ENCODE measurements at regions not wholly inside any gene's neighbourhood (a gene's known extent, or its start where the extent isn't known, plus 50 kb on each side); places are given as distances from the start of the nearest gene placed in this dataset.

- no peak overlapping the region for H3K4me3 ChIP-seq (ENCODE audit: low read depth, low read length)
- no peak for DNase-seq (ENCODE audit: low read depth)
- no peak for TF ChIP-seq CTCF (conservative IDR thresholded peaks at IDR 0.05; ENCODE audit: low read depth, low read length)
Measured at GRCh38 chr10:55310143-55310542, 509.1 kb upstream of the PCDH15 start.

GRCh38 chr10:55305285-55305684 lies 504.3 kb upstream of the PCDH15 start:
- TF ChIP-seq CTCF (conservative IDR thresholded peaks at IDR 0.05; ENCODE audit: low read depth, low read length), result no peak
- no peak for DNase-seq (ENCODE audit: low read depth)

GRCh38 chr10:55287346-55287745 lies 486.3 kb upstream of the PCDH15 start:
- DNase-seq (ENCODE audit: low read depth), result no peak
- no peak overlapping the region for H3K4me3 ChIP-seq (ENCODE audit: low read depth, low read length)
- no peak for TF ChIP-seq CTCF (conservative IDR thresholded peaks at IDR 0.05; ENCODE audit: low read depth, low read length)

More at GRCh38 chr10:55305285-55305684, 504.3 kb upstream of the PCDH15 start:
- no peak overlapping the region for H3K4me3 ChIP-seq (ENCODE audit: low read depth, low read length)

- no peak for DNase-seq (ENCODE audit: low read depth)
- H3K4me3 ChIP-seq (ENCODE audit: low read depth, low read length), result no peak overlapping the region
- no peak for TF ChIP-seq CTCF (conservative IDR thresholded peaks at IDR 0.05; ENCODE audit: low read depth, low read length)
Measured at GRCh38 chr10:55283031-55283430, 482.0 kb upstream of the PCDH15 start.

- DNase-seq (ENCODE audit: low read depth), result no peak
- H3K4me3 ChIP-seq (ENCODE audit: low read depth, low read length), result no peak overlapping the region
- TF ChIP-seq CTCF (conservative IDR thresholded peaks at IDR 0.05; ENCODE audit: low read depth, low read length), result no peak
Measured at GRCh38 chr10:55280696-55281095, 479.7 kb upstream of the PCDH15 start.

- no peak for TF ChIP-seq CTCF (conservative IDR thresholded peaks at IDR 0.05; ENCODE audit: low read depth, low read length)
- DNase-seq (ENCODE audit: low read depth), result no peak
- no peak overlapping the region for H3K4me3 ChIP-seq (ENCODE audit: low read depth, low read length)
Measured at GRCh38 chr10:55277549-55277948, 476.5 kb upstream of the PCDH15 start.

GRCh38 chr10:55274367-55274766 lies 473.3 kb upstream of the PCDH15 start:
- DNase-seq (ENCODE audit: low read depth), result no peak
- no peak overlapping the region for H3K4me3 ChIP-seq (ENCODE audit: low read depth, low read length)
- TF ChIP-seq CTCF (conservative IDR thresholded peaks at IDR 0.05; ENCODE audit: low read depth, low read length), result no peak

Measured in choroid plexus epithelial cell (primary cell).